ENCODE measurements at regions not wholly inside any gene's neighbourhood (a gene's known extent, or its start where the extent isn't known, plus 50 kb on each side); places are given as distances from the start of the nearest gene placed in this dataset.
"Not testable (repeated sequence)": the region's sequence is repeated elsewhere in the genome, so short reads cannot be mapped to it uniquely, and the experiment has no call there.

DNA sequence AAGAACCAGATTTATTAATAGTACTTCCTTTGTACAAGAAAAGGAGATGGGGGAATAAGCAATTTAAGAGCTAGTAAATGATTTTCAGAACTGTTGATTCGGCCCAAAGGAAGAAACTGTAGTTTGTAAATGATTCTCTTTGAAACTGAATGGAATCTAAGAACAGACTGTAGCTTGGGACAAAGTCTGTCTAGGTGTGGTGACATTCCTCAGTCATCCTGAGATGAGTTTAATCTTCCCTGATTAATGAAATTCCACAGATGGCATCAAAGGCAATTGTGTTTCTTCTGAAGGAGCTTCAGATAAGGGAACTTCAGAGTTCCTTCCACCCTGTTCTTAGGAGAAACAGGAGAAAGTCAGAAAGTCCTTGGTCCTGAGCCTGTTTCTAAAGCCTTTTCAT, 2095.9 kb downstream of the LRRC4C start:
- TF ChIP-seq, protein P1, sequence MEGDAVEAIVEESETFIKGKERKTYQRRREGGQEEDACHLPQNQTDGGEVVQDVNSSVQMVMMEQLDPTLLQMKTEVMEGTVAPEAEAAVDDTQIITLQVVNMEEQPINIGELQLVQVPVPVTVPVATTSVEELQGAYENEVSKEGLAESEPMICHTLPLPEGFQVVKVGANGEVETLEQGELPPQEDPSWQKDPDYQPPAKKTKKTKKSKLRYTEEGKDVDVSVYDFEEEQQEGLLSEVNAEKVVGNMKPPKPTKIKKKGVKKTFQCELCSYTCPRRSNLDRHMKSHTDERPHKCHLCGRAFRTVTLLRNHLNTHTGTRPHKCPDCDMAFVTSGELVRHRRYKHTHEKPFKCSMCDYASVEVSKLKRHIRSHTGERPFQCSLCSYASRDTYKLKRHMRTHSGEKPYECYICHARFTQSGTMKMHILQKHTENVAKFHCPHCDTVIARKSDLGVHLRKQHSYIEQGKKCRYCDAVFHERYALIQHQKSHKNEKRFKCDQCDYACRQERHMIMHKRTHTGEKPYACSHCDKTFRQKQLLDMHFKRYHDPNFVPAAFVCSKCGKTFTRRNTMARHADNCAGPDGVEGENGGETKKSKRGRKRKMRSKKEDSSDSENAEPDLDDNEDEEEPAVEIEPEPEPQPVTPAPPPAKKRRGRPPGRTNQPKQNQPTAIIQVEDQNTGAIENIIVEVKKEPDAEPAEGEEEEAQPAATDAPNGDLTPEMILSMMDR (IDR thresholded peaks at IDR 0.05; ENCODE audit: unreplicated experiment) = no peak
- no peak for DNase-seq (ENCODE audit: low spot score, unreplicated experiment)
- Mint-ChIP-seq H3K27ac (no peak overlapping the region), H3K4me3 (ENCODE audit: low read depth) (no peak overlapping the region), H3K9me3 (ENCODE audit: low read depth) (peaks cover 3% of the 10 kb centered on the region), H3K36me3 (ENCODE audit: insufficient read depth) (no peaks in the 10 kb centered on the region), H3K27me3 (no peaks in the 10 kb centered on the region), H3K4me1 (ENCODE audit: low read depth) (no peaks in the 10 kb centered on the region)

DNA sequence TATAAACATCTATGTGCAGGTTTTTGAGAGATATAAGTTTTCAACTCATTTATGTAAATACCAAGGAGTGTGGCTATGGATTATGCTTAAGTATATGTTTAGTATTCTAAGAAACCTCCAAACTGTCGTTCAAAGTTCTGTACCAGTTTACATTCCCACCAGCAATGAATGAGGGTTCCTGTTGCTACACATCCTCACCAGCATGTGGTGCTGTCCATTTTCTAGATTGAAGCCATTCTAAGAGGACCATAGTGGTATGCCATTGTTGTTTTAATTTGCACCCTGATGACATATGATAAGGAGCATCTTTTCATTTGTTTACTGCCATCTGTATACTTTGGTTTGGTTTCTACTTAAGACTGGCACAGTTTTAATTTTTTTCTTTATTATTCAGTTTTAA, 2097.9 kb downstream of the LRRC4C start:
- H3K4me3 Mint-ChIP-seq (ENCODE audit: low read depth) = no peak overlapping the region
- no peaks in the 10 kb centered on the region for H3K36me3 Mint-ChIP-seq (ENCODE audit: insufficient read depth)
- no peaks in the 10 kb centered on the region for H3K27me3 Mint-ChIP-seq
- no peak for DNase-seq (ENCODE audit: low spot score, unreplicated experiment)
- H3K4me1 Mint-ChIP-seq (ENCODE audit: low read depth) = no peaks in the 10 kb centered on the region
- TF ChIP-seq, protein P1 (IDR thresholded peaks at IDR 0.05; ENCODE audit: unreplicated experiment) = no peak
- peaks cover 3% of the 10 kb centered on the region for H3K9me3 Mint-ChIP-seq (ENCODE audit: low read depth)
- H3K27ac Mint-ChIP-seq = no peak overlapping the region

DNA sequence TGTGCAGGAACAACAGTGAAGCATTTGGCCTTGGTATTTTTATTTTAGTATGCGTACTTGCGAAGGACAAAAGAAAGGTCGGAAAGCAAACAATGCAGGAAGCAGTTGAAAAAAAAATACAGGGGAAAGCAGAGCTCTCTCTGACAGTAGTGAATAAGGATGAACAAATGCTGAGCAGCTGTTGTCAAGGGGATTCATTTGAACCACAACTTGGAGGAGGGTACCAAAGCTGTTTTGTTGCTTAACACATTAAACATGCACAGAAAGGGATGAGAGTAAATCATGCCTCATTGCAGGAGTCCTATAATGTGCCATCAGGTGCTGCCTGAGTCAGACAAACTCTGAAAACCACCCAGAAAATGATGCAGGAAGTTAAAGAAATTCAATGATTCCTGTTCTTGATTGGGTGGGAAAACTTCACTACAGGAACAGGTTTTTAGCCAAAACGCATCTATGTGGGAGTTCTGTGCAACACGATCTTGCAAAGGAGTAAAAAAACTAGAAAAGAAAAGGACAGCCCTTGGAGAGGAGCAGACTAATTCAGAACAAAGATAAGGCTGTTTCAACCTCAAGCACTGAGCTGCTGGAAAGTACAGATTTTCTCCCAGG, 2113.5 kb downstream of the LRRC4C start:
- TF ChIP-seq, protein P1 (IDR thresholded peaks at IDR 0.05; ENCODE audit: unreplicated experiment) = no peak
- H3K4me3 Mint-ChIP-seq (ENCODE audit: low read depth) = no peak overlapping the region
- DNase-seq (ENCODE audit: low spot score, unreplicated experiment) = no peak
- peaks cover 2% of the 10 kb centered on the region for H3K4me1 Mint-ChIP-seq (ENCODE audit: low read depth)
- no peaks in the 10 kb centered on the region for H3K27me3 Mint-ChIP-seq
- H3K36me3 Mint-ChIP-seq (ENCODE audit: insufficient read depth) = no peaks in the 10 kb centered on the region
- H3K27ac Mint-ChIP-seq = no peak overlapping the region
- peaks cover 3% of the 10 kb centered on the region for H3K9me3 Mint-ChIP-seq (ENCODE audit: low read depth)

DNA sequence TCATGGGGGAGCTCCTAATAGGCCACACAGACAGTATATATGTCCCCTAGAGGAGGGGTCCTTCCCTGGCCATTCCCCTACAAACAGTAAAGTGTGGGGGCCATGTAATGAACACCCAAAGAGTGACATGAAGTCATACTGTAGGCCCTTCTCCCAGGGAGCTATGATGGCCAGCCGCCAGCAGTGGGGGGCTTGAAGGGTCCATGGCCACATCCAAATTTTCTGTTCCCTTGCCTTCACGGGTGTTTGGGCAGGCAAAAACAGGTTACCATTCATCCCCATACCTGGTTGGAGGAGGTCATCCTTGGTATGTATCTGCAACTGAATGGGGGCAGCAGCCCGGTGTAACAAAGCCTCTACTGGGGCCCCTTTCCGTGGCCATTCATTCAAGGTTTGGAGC, 2118.0 kb downstream of the LRRC4C start:
- Mint-ChIP-seq H3K4me3 (ENCODE audit: low read depth) (no peak overlapping the region), H3K27ac (no peak overlapping the region), H3K36me3 (ENCODE audit: insufficient read depth) (no peaks in the 10 kb centered on the region), H3K4me1 (ENCODE audit: low read depth) (peaks cover 2% of the 10 kb centered on the region), H3K9me3 (ENCODE audit: low read depth) (peaks cover 23% of the 10 kb centered on the region), H3K27me3 (no peaks in the 10 kb centered on the region)
- DNase-seq (ENCODE audit: low spot score, unreplicated experiment) = no peak
- TF ChIP-seq, protein P1 (IDR thresholded peaks at IDR 0.05; ENCODE audit: unreplicated experiment) = no peak

DNA sequence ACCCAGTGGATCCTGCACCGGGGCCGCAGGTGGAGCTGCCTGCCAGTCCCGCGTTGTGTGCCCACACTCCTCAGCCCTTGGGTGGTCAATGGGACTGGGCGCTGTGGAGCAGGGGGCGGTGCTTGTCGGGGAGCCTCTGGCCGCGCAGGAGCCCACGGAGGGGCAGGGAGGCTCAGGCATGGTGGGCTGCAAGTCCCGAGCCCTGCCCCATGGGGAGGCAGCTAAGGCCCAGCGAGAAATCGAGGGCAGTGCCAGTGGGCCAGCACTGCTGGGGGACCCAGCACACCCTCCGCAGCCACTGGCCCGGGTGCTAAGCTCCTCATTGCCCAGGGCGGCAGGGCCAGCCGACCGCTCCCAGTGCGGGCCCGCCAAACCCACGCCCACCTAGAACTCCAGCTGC, 2126.4 kb downstream of the LRRC4C start:
- H3K4me3 Mint-ChIP-seq (ENCODE audit: low read depth); H3K27me3 Mint-ChIP-seq; DNase-seq (ENCODE audit: low spot score, unreplicated experiment); H3K27ac Mint-ChIP-seq; H3K36me3 Mint-ChIP-seq (ENCODE audit: insufficient read depth); H3K4me1 Mint-ChIP-seq (ENCODE audit: low read depth): not testable (repeated sequence)
- H3K9me3 Mint-ChIP-seq (ENCODE audit: low read depth) = peaks cover 13% of the 10 kb centered on the region

DNA sequence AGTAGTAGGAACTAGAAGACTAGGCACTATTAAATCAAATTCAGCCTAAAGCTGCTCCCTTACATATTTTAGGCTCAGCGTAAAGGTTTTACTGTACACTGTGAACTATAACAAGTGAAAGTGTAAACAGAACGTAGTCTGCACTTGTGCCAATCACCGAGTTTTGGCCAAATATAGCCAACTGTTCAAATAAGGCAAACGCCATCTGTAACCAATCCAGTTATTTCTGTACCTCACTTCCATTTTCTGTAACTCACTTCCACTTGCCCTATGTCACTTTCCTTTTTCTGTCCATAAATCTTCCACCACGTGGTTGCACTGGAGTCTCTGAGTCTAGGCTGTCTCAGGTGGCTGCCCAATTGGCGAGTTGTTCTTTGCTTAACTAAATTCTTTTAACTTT, 2132.2 kb downstream of the LRRC4C start:
- no peak for DNase-seq (ENCODE audit: low spot score, unreplicated experiment)
- Mint-ChIP-seq H3K27ac (no peak overlapping the region), H3K9me3 (ENCODE audit: low read depth) (peaks cover 4% of the 10 kb centered on the region), H3K4me1 (ENCODE audit: low read depth) (no peaks in the 10 kb centered on the region), H3K27me3 (no peaks in the 10 kb centered on the region), H3K4me3 (ENCODE audit: low read depth) (no peak overlapping the region), H3K36me3 (ENCODE audit: insufficient read depth) (no peaks in the 10 kb centered on the region)
- TF ChIP-seq, protein P1 (IDR thresholded peaks at IDR 0.05; ENCODE audit: unreplicated experiment) = no peak

DNA sequence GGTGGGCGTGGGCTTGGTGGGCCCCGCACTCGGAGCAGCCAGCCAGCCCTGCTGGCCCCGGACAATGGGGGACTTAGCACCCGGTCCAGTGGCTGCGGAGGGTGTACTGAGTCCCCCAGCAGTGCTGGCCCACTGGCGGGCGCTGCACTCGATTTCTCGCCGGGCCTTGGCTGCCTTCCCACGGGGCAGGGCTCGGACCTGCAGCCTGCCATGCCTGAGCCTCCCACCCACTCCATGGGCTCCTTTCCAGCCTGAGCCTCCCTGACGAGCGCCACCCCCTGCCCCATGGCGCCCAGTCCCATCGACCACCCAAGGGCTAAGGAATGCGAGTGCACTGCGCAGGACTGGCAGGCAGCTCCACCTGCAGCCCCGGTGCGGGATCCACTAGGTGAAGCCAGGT, 2147.6 kb downstream of the LRRC4C start:
- not testable (repeated sequence) for H3K27ac Mint-ChIP-seq; H3K36me3 Mint-ChIP-seq (ENCODE audit: insufficient read depth); DNase-seq (ENCODE audit: low spot score, unreplicated experiment); H3K4me3 Mint-ChIP-seq (ENCODE audit: low read depth); H3K27me3 Mint-ChIP-seq; H3K4me1 Mint-ChIP-seq (ENCODE audit: low read depth)
- H3K9me3 Mint-ChIP-seq (ENCODE audit: low read depth) = peaks cover 17% of the 10 kb centered on the region
